Activated T-cell treated with anti-CD3 and anti-CD28 coated beads, Interleukin-2, amount 50 U/mL, for 24 hours (primary cell): ENCODE measurements at regions not wholly inside any gene's neighbourhood (a gene's known extent, or its start where the extent isn't known, plus 50 kb on each side); places are given as distances from the start of the nearest gene placed in this dataset.

Source experiments
- DNase-seq: peaks from one replicate; pipeline ENCODE4 v3.0.0-alpha.2; 2020
- H3K27ac Mint-ChIP-seq: 2 replicates; pipeline ENCODE4 v1.8.0; 2020; ENCODE audit warnings: mild to moderate bottlenecking, mixed read lengths
- H3K27me3 Mint-ChIP-seq: 2 replicates; pipeline ENCODE4 v1.8.0; 2020; ENCODE audit warnings: mixed read lengths
- H3K36me3 Mint-ChIP-seq: 2 replicates; pipeline ENCODE4 v1.8.0; 2020; ENCODE audit warnings: low read depth, mixed read lengths
- H3K4me1 Mint-ChIP-seq: 2 replicates; pipeline ENCODE4 v1.8.0; 2020; ENCODE audit warnings: low read depth, mixed read lengths
- H3K4me3 Mint-ChIP-seq: 2 replicates; pipeline ENCODE4 v1.8.0; 2020; ENCODE audit warnings: mild to moderate bottlenecking, moderate library complexity, mixed read lengths
- H3K9me3 Mint-ChIP-seq: 2 replicates; pipeline ENCODE4 v1.8.0; 2020; ENCODE audit warnings: mixed read lengths

DNA sequence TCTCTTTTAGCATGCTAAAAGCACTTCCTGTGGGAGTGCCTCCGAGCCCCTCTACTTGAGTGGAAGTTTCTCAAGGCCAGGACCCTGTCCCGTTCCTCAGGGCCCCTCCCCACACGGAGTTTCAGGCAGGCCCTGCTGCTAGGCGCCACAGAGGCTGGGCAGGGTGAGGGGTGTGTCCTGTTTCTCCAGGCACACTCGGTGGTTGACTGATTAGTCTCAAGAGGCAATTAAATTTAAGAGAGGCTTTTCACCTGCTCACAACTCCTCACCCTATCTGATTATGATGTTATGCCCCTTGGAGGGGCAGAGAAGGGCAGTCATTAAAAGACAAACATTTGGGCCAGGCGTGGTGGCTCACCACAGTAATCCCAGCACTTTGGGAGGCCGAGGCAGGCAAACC is 160.8 kb upstream of the HAAO start:
- Mint-ChIP-seq H3K4me1 (no peaks in the 10 kb centered on the region), H3K4me3 (no peak overlapping the region), H3K27me3 (no peaks in the 10 kb centered on the region), H3K27ac (no peak overlapping the region), H3K36me3 (no peaks in the 10 kb centered on the region), H3K9me3 (no peaks in the 10 kb centered on the region)
- no peak for DNase-seq

DNA sequence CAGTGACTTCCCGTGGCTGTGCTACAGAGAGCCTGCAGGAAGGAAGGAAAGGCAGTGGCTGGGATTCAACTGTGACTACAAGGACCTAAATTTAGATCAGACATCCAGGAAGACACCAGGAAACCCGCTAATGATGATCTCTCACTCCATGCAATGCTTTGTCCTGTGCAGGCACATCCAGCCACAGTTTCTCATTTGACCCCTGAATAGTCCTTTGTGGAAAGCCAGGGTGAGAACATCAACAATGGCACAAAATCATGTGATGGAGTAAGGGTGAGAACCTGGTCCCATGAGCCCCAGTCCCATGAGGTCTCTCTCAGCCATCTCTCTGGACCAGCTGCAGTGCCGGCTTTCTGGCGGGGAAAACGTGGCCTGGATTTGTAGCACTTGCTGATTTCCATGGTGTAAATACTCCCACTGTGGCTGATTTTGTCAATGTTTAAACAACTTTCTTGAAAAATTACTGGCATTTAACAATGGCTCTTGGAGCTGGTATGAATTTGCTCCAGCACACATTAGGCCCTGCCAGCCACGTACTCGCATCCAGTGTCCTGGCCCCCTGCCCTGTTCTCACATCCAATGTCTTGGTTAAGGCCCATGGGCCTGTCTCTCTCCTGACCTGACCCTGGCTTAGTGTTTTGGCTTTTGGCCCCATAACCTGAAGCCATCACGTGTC is 159.0 kb upstream of the HAAO start:
- no peak overlapping the region for H3K4me3 Mint-ChIP-seq
- H3K9me3 Mint-ChIP-seq: no peaks in the 10 kb centered on the region
- no peaks in the 10 kb centered on the region for H3K36me3 Mint-ChIP-seq
- no peak overlapping the region for H3K27ac Mint-ChIP-seq
- H3K4me1 Mint-ChIP-seq: peaks cover 3% of the 10 kb centered on the region
- DNase-seq: no peak
- H3K27me3 Mint-ChIP-seq: no peaks in the 10 kb centered on the region

DNA sequence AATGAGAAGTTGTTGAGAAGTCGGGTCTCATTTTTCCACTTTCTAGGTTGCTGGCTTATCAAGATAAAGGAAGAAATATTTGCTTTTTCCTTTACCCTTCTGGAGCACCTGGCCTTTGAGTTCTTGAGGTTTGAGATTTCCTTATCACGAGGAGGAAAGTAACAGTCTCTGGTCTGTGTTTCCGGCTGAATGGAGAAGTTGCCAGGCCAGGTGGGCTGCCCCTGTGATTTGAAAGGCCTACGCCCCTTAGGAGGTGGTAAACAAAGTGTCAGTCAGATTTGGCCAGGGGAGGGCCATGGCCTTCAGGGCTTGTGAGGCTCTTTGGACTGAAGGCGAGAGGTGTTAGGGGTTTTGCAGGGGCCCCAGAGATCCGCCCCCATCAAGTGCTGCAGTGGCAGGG is 156.7 kb upstream of the HAAO start:
- Mint-ChIP-seq H3K27me3 (no peaks in the 10 kb centered on the region), H3K36me3 (no peaks in the 10 kb centered on the region), H3K9me3 (no peaks in the 10 kb centered on the region), H3K27ac (no peak overlapping the region), H3K4me3 (no peak overlapping the region), H3K4me1 (peaks cover 3% of the 10 kb centered on the region)
- DNase-seq: no peak

DNA sequence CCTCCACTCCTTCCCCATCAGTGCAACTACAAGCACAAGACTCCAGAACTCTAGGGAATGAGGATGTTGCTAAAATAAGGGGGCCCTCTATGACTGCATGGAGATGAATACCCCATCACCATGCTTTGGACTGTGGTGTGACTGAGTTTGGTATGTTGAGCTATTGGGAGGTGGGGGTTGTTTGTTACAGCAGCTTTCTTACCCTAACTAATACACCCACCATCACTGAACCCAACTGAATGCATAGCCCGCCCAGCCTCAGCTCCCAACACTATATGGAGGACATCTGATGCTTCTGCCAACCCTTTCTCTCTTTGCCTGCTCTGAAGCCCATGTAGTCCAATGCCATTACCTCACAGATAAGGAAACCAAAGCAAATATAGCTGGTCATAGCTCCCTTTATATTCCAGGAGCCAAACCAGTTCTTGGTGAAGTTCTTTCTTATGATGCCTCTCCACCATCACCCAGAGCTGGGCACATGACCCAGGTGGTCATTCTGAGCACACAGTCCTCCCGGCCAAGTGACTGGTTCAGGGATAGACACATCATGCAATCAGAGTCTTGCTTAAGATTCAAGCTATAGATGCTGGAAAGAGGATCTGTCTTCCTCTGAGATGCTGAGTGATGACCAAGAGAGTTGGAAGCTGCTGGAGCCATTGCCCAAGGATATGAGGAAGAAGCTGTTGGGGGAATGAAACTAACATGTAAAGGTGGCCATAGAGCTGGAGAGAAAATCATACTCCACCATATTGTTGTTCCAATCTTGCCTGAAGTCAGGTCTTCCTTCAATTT is 155.6 kb upstream of the HAAO start:
- no peak overlapping the region for H3K27ac Mint-ChIP-seq
- no peaks in the 10 kb centered on the region for H3K36me3 Mint-ChIP-seq
- H3K27me3 Mint-ChIP-seq: no peaks in the 10 kb centered on the region
- no peak overlapping the region for H3K4me3 Mint-ChIP-seq
- DNase-seq: no peak
- H3K9me3 Mint-ChIP-seq: no peaks in the 10 kb centered on the region
- peaks cover 3% of the 10 kb centered on the region for H3K4me1 Mint-ChIP-seq

DNA sequence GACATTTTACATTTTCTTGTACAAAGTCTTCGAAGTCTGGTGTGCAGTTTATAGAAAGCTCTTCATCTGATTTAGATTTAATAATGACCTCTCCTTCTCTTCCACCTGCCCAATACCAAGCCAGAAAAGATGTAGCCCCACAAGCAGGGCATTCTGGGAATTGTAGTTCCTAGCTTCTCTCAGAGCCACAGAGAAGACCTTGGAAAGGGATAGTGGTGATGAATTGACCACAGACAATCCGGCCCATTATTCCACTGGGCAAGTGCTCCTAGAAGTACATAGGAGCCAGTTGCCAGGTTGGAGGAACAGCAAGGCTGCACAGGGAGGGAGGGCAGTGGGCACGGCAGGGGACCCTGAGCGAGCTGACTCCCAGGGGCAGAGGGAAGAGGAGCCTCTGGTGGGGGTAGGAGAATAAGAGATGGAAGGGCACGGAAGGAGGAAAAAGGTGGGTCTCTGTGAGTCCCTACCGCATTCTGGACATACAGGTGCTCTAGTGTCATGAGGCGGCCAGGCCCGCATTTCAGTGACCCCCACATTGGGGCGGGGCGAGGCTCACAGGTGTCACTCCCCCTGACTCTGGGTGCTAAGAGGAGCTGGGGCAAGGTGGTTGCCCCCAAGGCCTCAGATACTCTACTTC is 152.5 kb upstream of the HAAO start:
- H3K9me3 Mint-ChIP-seq: no peaks in the 10 kb centered on the region
- H3K27ac Mint-ChIP-seq: no peak overlapping the region
- H3K4me3 Mint-ChIP-seq: no peak overlapping the region
- H3K4me1 Mint-ChIP-seq: peaks cover 3% of the 10 kb centered on the region
- DNase-seq: no peak
- no peaks in the 10 kb centered on the region for H3K27me3 Mint-ChIP-seq
- H3K36me3 Mint-ChIP-seq: no peaks in the 10 kb centered on the region

DNA sequence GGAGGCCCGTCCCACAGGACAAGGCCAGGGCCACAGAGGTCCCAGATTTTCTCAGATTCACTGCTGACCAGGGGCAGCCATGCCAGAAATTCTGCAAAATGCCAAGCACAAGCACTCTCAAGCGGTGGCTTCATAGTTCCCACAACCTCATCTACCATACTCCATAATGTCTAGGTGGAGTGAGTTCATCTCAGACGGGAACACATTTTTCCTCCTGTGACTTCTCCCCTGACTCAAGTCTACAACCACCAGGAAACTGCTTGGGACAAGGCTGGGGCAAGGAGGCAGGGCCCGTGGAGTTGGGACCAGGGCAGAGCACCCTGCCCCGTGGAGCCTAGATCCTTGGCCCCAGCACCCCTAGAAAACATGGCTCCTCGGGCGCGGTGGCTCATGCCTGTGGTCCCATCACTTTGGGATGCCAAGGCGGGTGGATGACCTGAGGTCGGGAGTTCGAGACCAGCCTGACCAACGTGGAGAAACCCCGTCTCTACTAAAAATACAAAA is 150.7 kb upstream of the HAAO start:
- no peaks in the 10 kb centered on the region for H3K27me3 Mint-ChIP-seq
- no peak overlapping the region for H3K4me3 Mint-ChIP-seq
- no peaks in the 10 kb centered on the region for H3K36me3 Mint-ChIP-seq
- peaks cover 3% of the 10 kb centered on the region for H3K4me1 Mint-ChIP-seq
- DNase-seq: no peak
- H3K27ac Mint-ChIP-seq: no peak overlapping the region
- H3K9me3 Mint-ChIP-seq: no peaks in the 10 kb centered on the region

DNA sequence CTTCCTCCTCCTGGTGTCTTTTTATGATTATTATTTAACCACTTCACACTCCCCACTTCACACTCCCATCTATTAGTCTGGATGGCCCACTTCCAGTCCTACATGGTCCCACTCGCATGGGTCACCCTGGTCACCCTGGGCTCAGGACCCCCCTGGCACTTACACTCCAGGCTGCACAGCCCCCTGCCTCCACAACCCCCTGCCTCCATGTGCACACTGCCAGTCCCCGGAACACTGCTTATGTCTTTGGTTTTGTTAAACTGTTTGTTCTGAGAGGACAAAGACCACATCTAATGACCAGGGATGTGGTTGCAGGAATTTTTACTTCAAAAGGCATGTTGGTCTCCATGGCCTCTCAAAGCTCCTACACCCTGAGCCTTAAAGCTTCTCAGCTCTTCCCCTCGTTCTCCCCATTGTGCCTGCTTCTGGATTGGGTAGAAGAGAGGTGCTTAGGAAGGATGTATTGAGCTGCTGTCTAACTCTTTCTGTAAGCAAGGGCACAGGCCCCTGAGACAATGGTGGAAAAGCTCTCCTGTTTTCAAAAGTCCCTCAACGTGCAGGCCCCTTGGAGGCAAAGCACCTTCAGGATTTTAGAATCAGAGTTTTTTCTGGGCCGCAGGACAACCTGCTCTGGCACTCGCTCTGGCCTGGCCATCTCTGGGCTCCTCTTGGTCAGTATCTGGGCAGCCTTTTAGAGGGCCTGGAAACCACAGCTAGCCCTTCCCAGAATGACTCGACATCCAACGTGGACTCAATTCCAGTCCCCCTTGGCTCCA is 150.0 kb upstream of the HAAO start:
- H3K4me3 Mint-ChIP-seq: no peak overlapping the region
- H3K9me3 Mint-ChIP-seq: no peaks in the 10 kb centered on the region
- no peak overlapping the region for H3K27ac Mint-ChIP-seq
- peaks cover 3% of the 10 kb centered on the region for H3K4me1 Mint-ChIP-seq
- no peaks in the 10 kb centered on the region for H3K36me3 Mint-ChIP-seq
- no peak for DNase-seq
- no peaks in the 10 kb centered on the region for H3K27me3 Mint-ChIP-seq

DNA sequence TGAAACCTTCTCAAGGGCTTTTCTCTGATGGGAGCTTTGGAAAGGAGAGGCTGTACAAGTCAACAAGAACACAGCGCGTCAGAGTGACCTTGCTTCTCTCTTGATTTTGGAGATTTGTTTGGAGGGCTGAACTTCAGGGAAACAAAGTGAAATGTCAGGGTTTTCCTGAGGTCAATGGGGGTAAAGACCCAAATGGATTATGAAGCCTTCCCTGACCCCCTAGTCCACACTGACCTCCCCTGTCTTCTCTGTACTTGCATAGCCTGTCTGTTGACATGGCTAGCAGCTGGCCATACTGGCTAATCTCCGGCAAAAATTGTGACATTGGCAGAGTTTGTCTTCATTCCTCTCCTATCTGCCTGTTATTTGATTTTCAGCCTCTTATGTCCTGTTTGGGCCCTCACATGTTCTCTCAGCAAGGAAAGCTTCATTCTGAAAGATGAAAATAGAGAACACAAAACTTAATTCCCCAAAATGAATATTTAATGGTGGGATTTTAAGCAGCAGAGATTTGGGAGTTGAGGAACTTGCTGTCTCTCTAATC is 149.3 kb upstream of the HAAO start:
- H3K4me1 Mint-ChIP-seq: no peaks in the 10 kb centered on the region
- no peaks in the 10 kb centered on the region for H3K27me3 Mint-ChIP-seq
- H3K36me3 Mint-ChIP-seq: no peaks in the 10 kb centered on the region
- no peaks in the 10 kb centered on the region for H3K9me3 Mint-ChIP-seq
- no peak overlapping the region for H3K4me3 Mint-ChIP-seq
- H3K27ac Mint-ChIP-seq: no peak overlapping the region
- no peak for DNase-seq

DNA sequence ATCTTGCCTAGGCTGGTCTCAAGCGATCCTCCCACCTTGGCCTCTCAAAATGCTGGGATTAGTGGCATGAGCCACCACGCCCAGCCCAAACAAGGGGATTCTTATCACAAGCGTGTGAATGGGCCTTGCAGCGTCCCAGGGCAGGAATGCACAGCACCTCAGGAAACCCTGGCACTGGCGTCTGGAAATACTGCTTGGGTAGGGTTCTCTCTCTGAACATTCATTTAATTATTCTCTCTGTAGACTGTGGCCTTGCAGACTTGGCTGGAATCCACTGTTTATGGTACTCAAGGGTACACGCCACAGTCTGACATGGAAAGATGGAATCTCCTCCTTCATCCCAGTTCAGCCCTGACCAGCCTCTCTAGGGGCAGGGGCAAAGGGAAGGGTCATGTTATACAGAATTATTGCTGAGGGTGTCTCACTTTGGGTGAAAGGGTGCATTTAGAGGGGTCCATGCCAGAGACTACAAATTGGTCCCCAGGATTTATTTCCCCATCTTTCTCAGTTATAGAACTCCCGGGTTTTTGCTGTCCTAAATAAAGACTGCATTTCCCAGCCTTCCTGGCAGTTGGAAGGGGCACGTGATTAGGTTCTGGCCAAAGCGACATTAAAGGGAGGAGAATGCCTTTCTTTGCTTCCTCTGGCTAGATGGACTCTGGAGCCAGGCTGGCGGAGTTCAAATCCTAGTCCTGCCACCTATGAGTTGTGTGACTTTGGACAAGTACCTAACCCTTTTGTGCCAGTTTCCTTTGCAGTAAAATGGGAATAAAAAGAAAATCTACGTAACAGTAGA is 147.2 kb upstream of the HAAO start:
- no peaks in the 10 kb centered on the region for H3K36me3 Mint-ChIP-seq
- no peak overlapping the region for H3K27ac Mint-ChIP-seq
- no peaks in the 10 kb centered on the region for H3K4me1 Mint-ChIP-seq
- no peak overlapping the region for H3K4me3 Mint-ChIP-seq
- no peak for DNase-seq
- no peaks in the 10 kb centered on the region for H3K9me3 Mint-ChIP-seq
- H3K27me3 Mint-ChIP-seq: no peaks in the 10 kb centered on the region

DNA sequence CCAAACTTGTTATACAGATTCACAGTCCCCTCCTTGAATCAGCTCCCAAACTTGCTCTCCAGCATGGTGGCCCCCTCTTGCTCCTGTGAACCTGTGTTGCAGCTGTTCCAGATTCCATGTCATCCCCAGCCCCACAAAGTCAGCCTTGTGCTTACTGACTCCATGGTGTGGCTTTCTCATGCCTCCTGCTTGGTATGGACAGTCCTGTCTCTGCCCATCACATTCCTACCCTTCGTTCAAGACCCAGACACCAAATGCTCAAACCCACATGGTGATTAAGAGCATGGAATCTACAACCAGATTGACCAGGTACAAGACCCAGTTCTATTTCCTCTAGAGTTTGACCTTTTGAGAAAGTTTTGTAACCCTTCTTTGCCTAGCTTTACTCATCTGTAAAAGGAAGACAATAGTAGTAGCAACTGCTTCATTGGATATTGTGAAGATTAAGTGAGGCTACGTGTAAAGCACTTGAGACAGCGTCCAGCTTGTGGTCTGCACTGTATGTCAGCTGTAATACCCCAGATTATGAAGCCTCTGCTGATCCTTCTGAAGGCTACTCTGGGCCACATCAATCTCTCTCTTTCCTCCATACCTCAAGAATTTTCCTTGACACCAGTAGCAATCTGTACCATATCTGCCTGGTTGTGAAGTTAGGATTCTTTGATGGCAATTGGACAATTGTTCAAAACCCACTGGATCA is 146.4 kb upstream of the HAAO start:
- no peak for DNase-seq
- no peaks in the 10 kb centered on the region for H3K9me3 Mint-ChIP-seq
- H3K4me3 Mint-ChIP-seq: no peak overlapping the region
- no peaks in the 10 kb centered on the region for H3K4me1 Mint-ChIP-seq
- H3K36me3 Mint-ChIP-seq: no peaks in the 10 kb centered on the region
- H3K27me3 Mint-ChIP-seq: no peaks in the 10 kb centered on the region
- H3K27ac Mint-ChIP-seq: no peak overlapping the region

DNA sequence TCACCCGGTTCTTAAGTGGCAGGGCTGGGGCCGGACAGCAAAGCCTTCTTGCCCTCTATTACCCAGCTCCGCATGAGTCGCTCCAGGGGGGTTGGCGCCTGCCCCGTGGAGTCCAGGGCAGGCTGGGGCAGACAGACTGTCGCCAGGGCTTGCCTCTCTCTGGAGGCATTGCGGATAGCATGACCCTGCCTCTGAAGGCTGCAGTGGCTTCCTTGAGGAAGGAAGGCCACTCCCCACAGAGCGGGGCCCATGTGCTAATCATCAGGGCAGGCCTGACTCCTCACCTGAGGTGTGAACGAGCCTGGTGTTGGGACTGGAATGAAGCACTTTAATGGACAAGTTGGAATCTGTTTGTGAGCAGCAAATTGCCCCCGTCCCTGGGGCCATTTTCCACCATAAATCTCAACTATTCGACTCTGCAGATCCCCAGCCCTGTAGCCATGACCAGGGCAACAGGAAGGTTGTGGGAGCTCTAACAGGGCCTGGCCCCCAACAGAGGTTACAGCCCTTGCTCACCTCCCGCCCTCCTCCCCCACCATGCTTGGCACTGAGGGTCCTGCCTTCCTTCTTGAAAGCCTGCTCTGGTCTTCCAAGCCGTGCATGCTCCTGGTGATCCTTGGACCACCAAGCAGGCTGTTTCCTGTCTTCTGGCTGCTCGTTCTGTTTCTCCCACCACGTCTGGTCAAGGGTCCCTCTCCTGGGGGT is 144.9 kb upstream of the HAAO start:
- H3K27ac Mint-ChIP-seq: no peak overlapping the region
- no peaks in the 10 kb centered on the region for H3K9me3 Mint-ChIP-seq
- H3K36me3 Mint-ChIP-seq: no peaks in the 10 kb centered on the region
- no peaks in the 10 kb centered on the region for H3K27me3 Mint-ChIP-seq
- H3K4me3 Mint-ChIP-seq: no peak overlapping the region
- no peaks in the 10 kb centered on the region for H3K4me1 Mint-ChIP-seq
- no peak for DNase-seq

DNA sequence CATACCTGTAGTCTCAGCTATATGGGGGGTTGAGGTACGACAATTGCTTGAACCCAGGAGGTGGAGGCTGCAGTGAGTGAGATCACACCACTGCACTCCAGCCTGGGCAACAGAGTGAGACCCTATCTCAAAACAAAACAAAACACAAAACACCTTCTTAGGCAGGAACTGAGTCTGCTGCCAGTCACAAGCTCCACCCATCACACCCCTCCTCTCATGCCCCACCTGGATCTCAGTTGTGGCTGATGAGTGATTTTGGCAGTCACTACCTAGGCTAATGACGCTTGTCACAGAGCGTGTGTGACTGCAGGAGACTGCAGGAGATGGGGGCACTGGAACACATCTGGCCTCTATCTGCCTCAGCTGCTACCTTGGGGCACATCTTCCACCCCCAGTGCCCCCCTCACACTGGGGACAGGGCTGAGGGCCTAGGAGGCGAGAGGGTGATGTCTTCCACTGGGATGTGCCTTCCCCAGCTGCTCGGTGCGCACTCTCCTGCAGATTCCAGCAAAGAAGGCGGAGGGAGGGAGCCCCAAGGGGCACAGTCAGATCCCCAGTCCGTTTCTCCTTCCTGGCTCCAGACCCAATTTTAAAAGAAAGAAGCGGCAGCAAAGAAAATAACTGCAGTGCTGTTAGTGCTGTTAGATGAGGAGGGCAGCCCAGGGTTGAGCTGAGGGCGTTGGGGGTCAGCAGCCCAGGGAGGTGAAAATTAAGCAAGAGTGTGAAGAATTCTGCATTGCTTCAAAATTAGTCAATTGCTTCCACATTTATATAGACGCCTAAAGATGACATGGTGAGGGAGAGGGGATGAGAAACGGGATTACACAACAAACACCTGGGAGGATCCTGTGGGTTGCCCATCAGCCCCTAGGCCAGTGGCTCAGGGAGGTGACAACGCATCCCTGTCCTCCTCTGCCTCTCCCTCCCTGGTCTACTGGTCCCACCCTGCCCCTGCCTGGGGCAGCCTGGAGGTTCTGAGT is 143.6 kb upstream of the HAAO start:
- Mint-ChIP-seq H3K4me3 (no peak overlapping the region), H3K27me3 (no peaks in the 10 kb centered on the region), H3K9me3 (no peaks in the 10 kb centered on the region), H3K4me1 (no peaks in the 10 kb centered on the region), H3K27ac (no peak overlapping the region), H3K36me3 (no peaks in the 10 kb centered on the region)
- no peak for DNase-seq
